ENCODE measurements at regions not wholly inside any gene's neighbourhood (a gene's known extent, or its start where the extent isn't known, plus 50 kb on each side); places are given as distances from the start of the nearest gene placed in this dataset.
A peak's percentile ranks its signal among the peaks of the same experiment; 100 is the strongest.

DNA sequence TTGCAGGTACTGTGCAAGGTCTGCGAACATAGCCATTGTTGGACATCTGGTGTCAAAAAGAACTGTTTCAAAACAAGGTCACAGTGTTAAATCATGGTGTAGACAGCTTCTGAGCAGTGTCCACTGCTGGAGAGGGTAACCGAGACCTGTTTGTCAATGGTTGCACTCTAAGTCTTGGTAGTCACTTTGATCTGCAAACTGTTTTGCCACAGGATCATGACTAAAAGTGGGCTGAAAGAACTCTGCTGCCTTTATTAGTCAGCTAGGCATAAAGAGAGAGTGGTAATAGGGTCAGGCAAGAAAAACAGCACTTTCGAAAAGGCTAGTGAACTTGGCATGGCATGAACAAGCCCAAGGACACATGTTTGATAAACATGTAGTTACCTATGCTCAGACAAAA, 552.3 kb upstream of the CITED2 start:
- no peak for DNase-seq

GRCh38 chr6:139925894-139926641, 551.6 kb upstream of the CITED2 start:
- DNase-seq, result peak; percentile 43 to 80 (median 74)

DNA sequence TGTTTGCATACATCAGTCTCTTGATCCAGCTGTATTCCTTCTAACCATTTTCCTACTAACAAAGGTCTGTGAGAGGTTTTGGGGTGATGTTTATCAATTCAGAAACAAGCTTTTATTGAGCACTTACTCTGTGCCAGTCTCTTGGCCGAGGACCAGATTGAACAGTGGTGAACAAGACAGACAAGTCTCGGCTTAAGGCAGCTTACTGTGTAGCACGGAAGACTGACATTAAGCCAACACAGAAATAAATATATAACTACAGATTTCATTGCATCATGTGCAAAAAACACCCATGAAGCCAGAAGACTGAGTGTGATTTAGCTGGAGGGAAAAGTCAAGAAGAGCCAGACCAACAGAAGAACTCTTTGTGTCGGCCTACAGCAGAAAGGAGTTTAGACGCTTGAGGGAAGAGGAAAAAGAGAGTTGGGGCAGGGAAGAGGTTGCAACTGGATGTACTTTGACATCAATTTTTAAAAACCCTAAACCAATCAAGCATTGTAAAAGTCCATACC, 549.6 kb upstream of the CITED2 start:
- no peak for DNase-seq

DNA sequence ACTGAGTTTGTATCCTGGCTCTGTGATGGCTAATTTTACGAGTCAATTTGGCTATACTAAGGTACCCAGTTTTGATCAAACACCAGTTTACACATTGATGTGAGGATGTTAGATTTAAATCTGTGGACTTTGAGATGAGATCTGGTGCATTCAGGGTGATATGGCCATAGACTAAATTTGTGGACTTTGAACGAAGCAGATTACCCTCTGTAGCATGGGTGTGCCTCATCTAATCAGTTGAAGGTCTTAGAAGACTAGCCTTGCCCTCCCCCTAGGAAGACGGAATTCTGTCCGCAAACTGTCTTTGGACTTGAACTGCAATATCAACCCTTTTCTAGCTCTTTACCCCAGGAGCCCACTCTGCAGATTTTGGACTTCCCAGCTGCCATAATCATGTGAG, 547.8 kb upstream of the CITED2 start:
- no peak for DNase-seq

- no peak for DNase-seq
These were observed 546.3 kb upstream of the CITED2 start for GRCh38 chr6:139920776-139921100.

GRCh38 chr6:139920027-139920775, 545.8 kb upstream of the CITED2 start:
- peak; percentile 42 to 60 (median 57) for DNase-seq

DNA sequence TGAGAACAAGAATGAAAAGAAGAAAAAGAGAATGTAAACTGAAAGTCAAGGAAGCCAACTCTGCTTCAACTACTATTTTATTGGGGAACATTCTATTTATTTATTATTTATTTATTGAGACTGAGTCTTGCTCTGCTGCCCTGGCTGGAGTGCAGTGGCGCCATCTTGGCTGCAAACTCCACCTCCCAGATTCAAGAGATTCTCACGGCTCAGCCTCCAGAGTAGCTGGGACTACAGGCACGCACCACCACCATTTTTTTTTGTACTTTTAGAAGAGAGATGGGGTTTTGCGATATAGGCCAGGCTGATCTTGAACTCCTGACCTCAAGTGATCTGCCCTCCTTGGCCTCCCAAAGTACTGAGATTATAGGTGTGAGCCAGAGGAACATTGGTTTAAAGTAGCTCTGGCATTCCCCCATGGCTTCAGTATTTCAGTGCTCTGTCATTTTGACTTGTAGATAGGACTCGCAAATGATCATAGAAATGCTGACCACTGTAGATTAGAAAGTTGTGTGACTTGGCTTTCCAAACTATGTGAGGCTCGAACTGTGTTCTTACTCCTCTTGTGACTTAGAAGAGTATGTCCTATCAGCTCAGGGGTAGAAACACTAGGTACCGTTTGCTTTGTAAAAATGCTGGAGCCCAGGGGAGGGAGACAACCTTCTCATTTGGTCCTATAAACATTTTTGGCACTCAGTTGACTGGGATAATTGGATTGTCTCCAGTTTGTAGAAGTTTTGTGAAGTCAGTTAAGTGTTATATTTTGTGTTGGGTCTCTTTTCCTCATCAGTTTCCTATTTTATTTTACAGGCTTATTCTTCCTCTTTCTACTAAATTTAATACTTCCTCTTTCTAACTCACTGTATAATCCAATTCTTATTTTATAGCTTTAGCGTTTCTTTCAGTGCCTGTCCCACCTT, 544.9 kb upstream of the CITED2 start:
- peak in 2 of 3 donors; percentile 54 to 63 for DNase-seq

GRCh38 chr6:139917951-139918630, 543.6 kb upstream of the CITED2 start:
- no peak for DNase-seq

DNA sequence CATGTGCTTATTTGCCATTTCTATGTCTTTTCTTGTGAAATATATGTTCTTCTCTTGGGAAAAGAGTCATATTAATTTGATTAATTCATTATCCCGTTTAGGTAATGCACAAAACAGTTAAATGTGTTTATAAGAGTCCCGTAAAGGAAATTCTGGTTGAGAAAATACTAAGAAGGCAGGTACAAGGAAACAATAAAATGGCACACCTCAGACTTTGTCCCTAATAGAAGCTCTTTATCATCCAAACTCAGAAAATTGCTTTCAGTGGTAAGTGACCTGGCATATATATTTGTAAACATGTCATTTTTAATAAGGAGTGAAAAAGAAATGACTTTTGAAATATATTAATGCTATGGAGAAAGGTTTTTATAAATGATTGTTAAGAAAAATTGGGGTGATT, 540.5 kb upstream of the CITED2 start:
- DNase-seq, result no peak

DNA sequence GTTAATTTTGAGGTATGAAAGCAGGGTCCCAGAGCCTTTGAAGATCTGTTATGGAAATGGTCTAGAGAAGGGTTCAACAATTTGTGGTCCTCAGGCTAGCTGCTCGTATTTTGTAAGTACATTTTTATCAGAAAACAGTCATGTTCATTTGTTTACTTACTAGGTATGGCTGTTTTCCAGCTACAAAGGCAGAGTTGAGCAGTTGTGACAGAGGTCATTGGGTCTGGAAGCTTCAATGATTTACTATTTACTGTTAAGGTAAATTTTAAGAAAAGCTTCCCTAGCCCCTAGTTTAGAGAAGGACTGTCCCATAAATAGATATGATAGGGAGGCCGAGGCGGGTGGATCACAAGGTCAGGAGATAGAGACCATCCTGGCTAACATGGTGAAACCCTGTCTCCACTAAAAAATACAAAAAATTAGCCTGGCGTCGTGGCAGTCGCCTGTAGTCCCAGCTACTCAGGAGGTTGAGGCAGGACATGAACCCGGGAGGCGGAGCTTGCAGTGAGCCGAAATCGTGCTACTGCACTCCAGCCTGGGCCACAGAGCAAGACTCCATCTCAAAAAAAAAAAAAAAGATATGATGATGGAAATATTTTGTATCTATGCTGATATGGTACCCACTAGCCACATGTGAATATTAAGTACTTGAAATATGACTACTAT, 538.4 kb upstream of the CITED2 start:
- DNase-seq, result no peak

- no peak for DNase-seq
These were observed 535.5 kb upstream of the CITED2 start for GRCh38 chr6:139909992-139910391.

GRCh38 chr6:139905404-139906052, 531.1 kb upstream of the CITED2 start:
- no peak for DNase-seq

DNA sequence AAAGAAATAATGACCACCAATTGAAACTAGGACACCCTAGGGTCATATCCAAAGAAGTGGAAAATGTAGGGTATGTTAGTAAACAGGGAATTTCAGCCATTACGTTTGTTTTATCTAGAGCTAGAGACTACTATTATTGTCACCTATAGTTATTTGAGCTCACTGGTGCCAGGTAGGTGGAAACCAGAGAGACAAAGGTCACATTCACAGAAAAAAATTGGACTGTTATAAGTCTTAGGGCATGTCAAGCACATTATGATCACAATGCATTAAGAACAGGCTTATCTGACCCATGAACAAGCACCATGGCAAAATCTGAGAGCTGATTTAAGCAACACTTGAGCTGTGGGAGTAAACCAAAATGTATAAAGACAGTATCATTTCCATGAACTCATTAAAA, 530.1 kb upstream of the CITED2 start:
- DNase-seq, result no peak

- DNase-seq, result peak in 2 of 3 donors; percentile 37 to 48
These were observed 529.7 kb upstream of the CITED2 start for GRCh38 chr6:139904158-139904533.

DNA sequence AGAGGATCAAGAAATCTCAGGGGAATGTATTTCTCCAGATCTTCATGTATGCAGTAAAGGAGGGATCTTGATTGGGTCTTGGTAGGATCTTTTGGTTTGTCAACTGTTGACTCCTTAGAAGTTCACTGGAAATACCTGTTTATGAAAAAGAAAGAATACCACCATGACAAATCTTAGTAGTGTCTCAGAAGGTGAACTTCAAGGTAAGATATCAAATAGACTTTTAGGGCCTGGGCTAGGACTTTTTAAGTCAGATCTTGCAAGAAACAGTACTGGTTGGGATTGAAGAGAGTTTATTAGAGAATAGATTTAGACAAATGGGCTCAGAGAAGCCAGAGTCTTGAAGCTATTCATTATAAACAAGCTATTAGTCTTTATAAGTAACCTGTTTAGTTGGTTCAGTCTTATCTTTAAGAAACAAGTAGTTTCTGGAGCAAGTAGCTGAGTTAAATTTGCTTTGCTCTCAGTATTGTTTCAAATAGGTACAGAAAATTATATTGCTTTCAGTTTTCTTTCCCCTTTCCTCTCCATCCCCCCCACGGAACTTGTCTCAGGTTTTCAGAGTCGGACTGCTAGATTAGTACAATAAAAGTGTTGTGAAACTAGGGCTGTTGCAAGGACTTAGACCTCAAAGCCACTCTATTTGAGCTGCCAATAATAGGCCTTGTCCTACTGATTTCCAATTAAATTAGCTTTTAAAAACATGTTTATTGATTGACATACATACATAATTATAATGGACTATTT, 529.1 kb upstream of the CITED2 start:
- DNase-seq, result peak; percentile 52 to 54 (median 52)

- no peak for DNase-seq
These were observed 520.9 kb upstream of the CITED2 start for GRCh38 chr6:139895205-139895793.

- DNase-seq, result no peak
These were observed 519.8 kb upstream of the CITED2 start for GRCh38 chr6:139894271-139894670.

DNA sequence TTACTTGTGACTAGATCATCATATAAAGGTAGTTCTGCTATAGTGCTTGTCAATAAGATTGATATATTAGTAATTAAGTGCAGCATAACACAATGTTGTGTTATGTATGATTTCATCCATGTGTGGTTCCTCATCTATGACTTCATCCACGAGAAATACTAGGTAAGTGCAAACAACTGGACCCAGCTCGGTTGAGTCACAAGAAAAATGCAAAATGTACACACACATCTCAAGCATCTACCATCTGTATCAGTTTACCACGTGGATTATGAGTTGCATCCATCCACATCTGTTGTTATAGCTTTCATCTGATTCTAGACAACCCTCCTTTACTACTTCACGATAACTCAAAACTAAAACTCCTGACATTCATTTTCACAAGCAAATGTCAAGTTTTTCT, 517.0 kb upstream of the CITED2 start:
- no peak for DNase-seq

GRCh38 chr6:139888681-139889122, 514.3 kb upstream of the CITED2 start:
- DNase-seq, result no peak

DNA sequence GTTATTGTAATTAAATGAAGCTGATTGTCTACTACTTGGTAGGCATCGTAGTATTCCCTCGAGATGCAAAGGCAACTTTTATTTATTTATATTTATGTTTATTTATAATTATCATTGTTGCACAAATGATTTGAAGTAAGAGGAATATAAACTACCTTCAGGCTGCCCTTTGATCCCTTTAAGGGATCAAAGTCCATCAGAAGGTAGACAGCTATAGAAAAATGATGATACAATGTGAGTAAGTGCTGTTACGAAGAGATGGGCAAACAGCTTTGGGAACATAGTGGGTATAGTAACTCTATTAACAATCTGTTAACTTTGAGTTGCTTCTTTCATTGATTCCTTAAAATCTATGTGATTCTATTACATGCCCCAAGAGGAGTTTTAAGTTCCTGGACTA, 512.8 kb upstream of the CITED2 start:
- DNase-seq, result no peak

Measured in suppressor macrophage treated with lipopolysaccharide for 1 hour (primary cell).